ENCODE measurements at regions not wholly inside any gene's neighbourhood (a gene's known extent, or its start where the extent isn't known, plus 50 kb on each side); places are given as distances from the start of the nearest gene placed in this dataset.

GRCh38 chr6:92297101-92297500 is 1122.3 kb downstream of the EPHA7 start:
- no peak overlapping the region for H2BK120ac ChIP-seq (replicated peaks; ENCODE audit: low read depth, low read length)
- no peak overlapping the region for H4K5ac ChIP-seq (ENCODE audit: insufficient read length, low read depth, low read length)
- POLR2A ChIA-PET (ENCODE audit: partially characterized antibody), result no interaction called here
- no peak overlapping the region for H2BK12ac ChIP-seq (ENCODE audit: low read depth, low read length)
- no peaks in the 10 kb centered on the region for H3K4me1 ChIP-seq (replicated peaks in 1 of 4; ENCODE audit: control insufficient read depth in 3 of 4, insufficient read depth in 4 of 4, low read length in 3 of 4)
- H4K91ac ChIP-seq (replicated peaks; ENCODE audit: insufficient read length, low read length), result no peak overlapping the region
- no peak overlapping the region for H3K23ac ChIP-seq (ENCODE audit: insufficient read length)
- H2AK5ac ChIP-seq (ENCODE audit: low read depth, low read length), result no peak overlapping the region
- H3K4ac ChIP-seq (replicated peaks; ENCODE audit: insufficient read length, low read depth, low read length), result no peak overlapping the region
- no peaks in the 10 kb centered on the region for H3K79me1 ChIP-seq (ENCODE audit: low read depth, low read length)
- no peak overlapping the region for H3K27ac ChIP-seq (ENCODE audit: low read depth, low read length)
- DNase-seq (ENCODE audit: low read depth in 1 of 2, low spot score in 2 of 2), result no peak
- no peaks in the 10 kb centered on the region for H3K23me2 ChIP-seq (ENCODE audit: low read depth, low read length)
- no peak overlapping the region for H3K14ac ChIP-seq (ENCODE audit: insufficient read length)
- H3K4me3 ChIP-seq (ENCODE audit: extremely low read depth in 1 of 4, insufficient read depth in 2 of 4, low read depth in 3 of 4, low read length in 4 of 4), result no peak overlapping the region
- CTCF ChIA-PET (ENCODE audit: partially characterized antibody), result no interaction called here
- H4K20me1 ChIP-seq (replicated peaks in 1 of 2; ENCODE audit: control insufficient read depth in 1 of 2, insufficient read depth in 2 of 2, low read length in 2 of 2), result no peaks in the 10 kb centered on the region
- no peak overlapping the region for H3K18ac ChIP-seq (ENCODE audit: extremely low read depth, low read length)
- H4K8ac ChIP-seq (ENCODE audit: extremely low read depth, insufficient read depth, low read length), result no peak overlapping the region
- FAIRE-seq, result no peak
- no peak overlapping the region for H2BK5ac ChIP-seq (ENCODE audit: low read depth, low read length)
- H3K56ac ChIP-seq (replicated peaks; ENCODE audit: insufficient read length, low read depth, low read length), result no peak overlapping the region
- 90% methylated on average over 4 of the region's 4 CpGs; no CpG with 5 or more reads in 1 of the 2 experiments for WGBS, 2 experiments (ENCODE audit: extremely low coverage in 1 of 2, insufficient coverage in 1 of 2, insufficient read length in 1 of 2, insufficient replicate concordance in 2 of 2, low coverage in 1 of 2, low lambda C conversion rate in 2 of 2, missing lambda C conversion rate in 1 of 2)
- H3K9ac ChIP-seq (replicated peaks in 1 of 4; ENCODE audit: extremely low read depth in 1 of 4, low read depth in 3 of 4, low read length in 3 of 4), result no peak overlapping the region
- no peaks in the 10 kb centered on the region for H3K36me3 ChIP-seq (ENCODE audit: control insufficient read depth in 2 of 4, insufficient read depth in 4 of 4, low read length in 3 of 4)
- H3K79me2 ChIP-seq (ENCODE audit: control insufficient read depth in 1 of 2, insufficient read depth in 2 of 2, low read length in 2 of 2), result no peaks in the 10 kb centered on the region
- no peaks in the 10 kb centered on the region for H3K27me3 ChIP-seq (replicated peaks in 1 of 4; ENCODE audit: control insufficient read depth in 3 of 4, extremely low read depth in 1 of 4, insufficient read depth in 3 of 4, low read length in 3 of 4)
- no peaks in the 10 kb centered on the region for H3K9me3 ChIP-seq (ENCODE audit: insufficient read depth in 2 of 2, low read depth in 1 of 2, low read length in 1 of 2)
- H2AFZ ChIP-seq (ENCODE audit: low read length), result no peak overlapping the region
- H3K4me2 ChIP-seq (ENCODE audit: insufficient read depth in 1 of 2, low read depth in 2 of 2, low read length in 2 of 2), result no peak overlapping the region
- no peak overlapping the region for H2BK20ac ChIP-seq (ENCODE audit: low read length)
- no peak overlapping the region for H2BK15ac ChIP-seq (ENCODE audit: low read length)
- TF ChIP-seq SP4 (IDR thresholded peaks at IDR 0.05; ENCODE audit: low read length), result no peak
- TF ChIP-seq SUZ12 (IDR thresholded peaks at IDR 0.05; ENCODE audit: low read length), result no peak
- TF ChIP-seq SIRT6 (IDR thresholded peaks at IDR 0.05; ENCODE audit: low read length), result no peak
- TF ChIP-seq SIN3A (conservative IDR thresholded peaks at IDR 0.05 in 1 of 2, IDR thresholded peaks at IDR 0.05 in 1 of 2; ENCODE audit: low read depth in 1 of 2, low read length in 2 of 2), result no peak
- TF ChIP-seq CBX8 (IDR thresholded peaks at IDR 0.05; ENCODE audit: borderline replicate concordance, low read depth, low read length), result no peak
- no peak for TF ChIP-seq HDAC2 (IDR thresholded peaks at IDR 0.05; ENCODE audit: borderline replicate concordance in 1 of 2, low read depth in 2 of 2, low read length in 2 of 2)
- TF ChIP-seq, protein P1, sequence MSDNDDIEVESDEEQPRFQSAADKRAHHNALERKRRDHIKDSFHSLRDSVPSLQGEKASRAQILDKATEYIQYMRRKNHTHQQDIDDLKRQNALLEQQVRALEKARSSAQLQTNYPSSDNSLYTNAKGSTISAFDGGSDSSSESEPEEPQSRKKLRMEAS (IDR thresholded peaks at IDR 0.05), result no peak
- no peak for TF ChIP-seq TAF1 (IDR thresholded peaks at IDR 0.05; ENCODE audit: low read depth, low read length)
- TF ChIP-seq PHF8 (conservative IDR thresholded peaks at IDR 0.05; ENCODE audit: low read depth, low read length), result no peak
- no peak for TF ChIP-seq YY1 (IDR thresholded peaks at IDR 0.05; ENCODE audit: low read depth, low read length)
- no peak for TF ChIP-seq TCF12 (IDR thresholded peaks at IDR 0.05; ENCODE audit: low read depth, low read length)
- no peak for TF ChIP-seq RBBP5 (IDR thresholded peaks at IDR 0.05; ENCODE audit: borderline replicate concordance, low read depth, low read length)
- no peak for TF ChIP-seq CEBPB (IDR thresholded peaks at IDR 0.05; ENCODE audit: low read depth, low read length)
- TF ChIP-seq KDM4A (IDR thresholded peaks at IDR 0.05; ENCODE audit: low read depth, low read length, severe bottlenecking), result no peak

Measured in H1 (cell line).